ENCODE measurements at regions not wholly inside any gene's neighbourhood (a gene's known extent, or its start where the extent isn't known, plus 50 kb on each side); places are given as distances from the start of the nearest gene placed in this dataset.

DNA sequence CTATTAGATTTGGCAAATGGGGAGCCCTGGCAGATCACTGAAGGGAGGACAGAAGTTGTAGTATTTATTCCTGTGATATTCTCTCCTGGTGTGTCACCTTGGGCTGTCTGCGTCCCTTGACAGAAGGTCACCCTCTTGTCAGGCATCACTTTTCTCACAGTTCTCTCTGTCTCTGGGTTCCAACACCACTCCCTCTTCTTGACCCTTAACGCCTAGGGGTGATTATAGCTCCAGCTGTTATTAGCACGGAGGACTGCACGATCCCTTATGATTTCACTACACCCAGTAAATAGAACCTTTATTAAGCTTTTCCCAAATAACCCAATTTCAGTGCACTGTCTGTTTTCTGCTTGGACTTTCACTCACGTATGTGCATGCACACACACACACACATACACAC is 166.3 kb upstream of the TNP1 start:
- H3K27me3 ChIP-seq (ENCODE audit: insufficient read depth, low read length) = no peaks in the 10 kb centered on the region; the same call in 1 of the 2 replicates
- no peaks in the 10 kb centered on the region for H3K9me3 ChIP-seq (ENCODE audit: insufficient read depth, low read depth, low read length)
- no peak overlapping the region for H3K9ac ChIP-seq (ENCODE audit: low read depth, low read length)
- H3K4me3 ChIP-seq (ENCODE audit: low read length) = no peak overlapping the region
- 99% methylated on average over 5 of the region's 5 CpGs for WGBS
- H3K27ac ChIP-seq (ENCODE audit: low read depth, low read length) = no peak overlapping the region
- H3K36me3 ChIP-seq (ENCODE audit: insufficient read depth, low read length) = no peaks in the 10 kb centered on the region
- no peaks in the 10 kb centered on the region; the same call in 1 of the 2 replicates for H3K4me1 ChIP-seq (ENCODE audit: insufficient read depth, low read length)

DNA sequence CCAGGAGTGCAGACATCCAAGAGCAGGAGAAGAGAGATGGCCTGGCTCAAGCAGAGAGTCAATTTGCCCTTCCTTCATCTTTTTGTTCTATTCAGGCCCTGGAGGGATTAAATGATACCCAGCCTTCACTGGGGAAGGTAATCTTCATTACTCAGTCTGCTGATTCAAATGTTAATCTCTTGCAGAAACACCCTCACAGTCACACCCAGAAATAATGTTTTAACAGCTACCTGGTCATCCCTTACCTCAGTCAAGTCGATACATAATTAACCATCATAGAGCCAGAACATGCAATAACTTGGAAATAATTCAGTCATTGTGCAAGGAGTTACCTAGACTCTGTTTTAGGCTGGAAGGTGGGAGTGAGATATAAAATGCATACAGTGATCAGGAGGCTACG is 163.7 kb upstream of the TNP1 start:
- H3K36me3 ChIP-seq (ENCODE audit: insufficient read depth, low read length) = no peaks in the 10 kb centered on the region
- 88% methylated on average over 2 of the region's 2 CpGs for WGBS
- no peaks in the 10 kb centered on the region; the same call in 1 of the 2 replicates for H3K27me3 ChIP-seq (ENCODE audit: insufficient read depth, low read length)
- H3K9me3 ChIP-seq (ENCODE audit: insufficient read depth, low read depth, low read length) = 0 out of 2 replicates have a peak, but pooled peaks cover 4% of the 10 kb centered on the region
- no peaks in the 10 kb centered on the region; the same call in 1 of the 2 replicates for H3K4me1 ChIP-seq (ENCODE audit: insufficient read depth, low read length)
- no peak overlapping the region for H3K4me3 ChIP-seq (ENCODE audit: low read length)
- no peak overlapping the region for H3K9ac ChIP-seq (ENCODE audit: low read depth, low read length)
- no peak overlapping the region for H3K27ac ChIP-seq (ENCODE audit: low read depth, low read length)

DNA sequence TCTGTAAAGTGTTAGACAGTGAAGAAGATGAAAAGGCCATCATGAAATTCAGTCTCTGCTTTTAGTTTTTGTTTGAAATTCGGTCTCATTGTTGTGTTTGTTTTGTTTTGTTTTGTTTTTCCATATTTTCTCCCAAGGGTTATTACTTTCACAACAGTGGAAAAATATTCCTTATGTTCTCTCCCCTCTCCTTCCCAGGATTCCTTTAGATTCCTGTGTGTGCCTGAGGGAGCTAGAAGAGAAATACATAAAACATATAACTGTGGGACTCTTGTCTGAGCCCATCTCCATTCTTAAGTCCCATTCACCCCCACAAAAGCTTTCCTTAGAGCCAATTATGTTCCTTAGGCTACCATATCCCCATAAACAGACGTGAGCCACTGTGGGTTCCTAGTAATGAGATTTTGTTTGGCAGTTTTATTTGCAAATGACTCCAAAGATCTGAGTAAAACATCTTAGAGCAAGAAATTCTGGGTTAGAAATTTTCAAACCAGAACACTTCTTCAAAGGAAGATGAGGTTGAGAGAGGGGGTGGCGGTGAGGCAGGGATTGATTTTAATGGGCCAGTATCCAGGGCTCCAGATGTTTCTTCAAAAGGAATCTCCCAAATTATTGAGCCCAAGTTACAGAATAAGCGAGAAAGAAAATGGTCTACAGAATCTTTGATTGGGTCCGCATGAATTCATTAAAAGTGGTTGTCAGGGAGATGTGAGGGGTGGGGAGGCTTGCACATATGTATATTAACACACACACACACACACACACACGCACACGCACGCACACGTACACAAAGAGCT is 157.8 kb upstream of the TNP1 start:
- Histone ChIP-seq H3K27me3 (ENCODE audit: insufficient read depth, low read length) (no peaks in the 10 kb centered on the region), H3K9ac (ENCODE audit: low read depth, low read length) (no peak overlapping the region), H3K36me3 (ENCODE audit: insufficient read depth, low read length) (no peaks in the 10 kb centered on the region), H3K27ac (ENCODE audit: low read depth, low read length) (no peak overlapping the region), H3K4me1 (ENCODE audit: insufficient read depth, low read length) (no peaks in the 10 kb centered on the region), H3K4me3 (ENCODE audit: low read length) (no peak overlapping the region), H3K9me3 (ENCODE audit: insufficient read depth, low read depth, low read length) (0 out of 2 replicates have a peak, but pooled peaks cover 4% of the 10 kb centered on the region)
- WGBS = 94% methylated on average over 6 of the region's 9 CpGs

DNA sequence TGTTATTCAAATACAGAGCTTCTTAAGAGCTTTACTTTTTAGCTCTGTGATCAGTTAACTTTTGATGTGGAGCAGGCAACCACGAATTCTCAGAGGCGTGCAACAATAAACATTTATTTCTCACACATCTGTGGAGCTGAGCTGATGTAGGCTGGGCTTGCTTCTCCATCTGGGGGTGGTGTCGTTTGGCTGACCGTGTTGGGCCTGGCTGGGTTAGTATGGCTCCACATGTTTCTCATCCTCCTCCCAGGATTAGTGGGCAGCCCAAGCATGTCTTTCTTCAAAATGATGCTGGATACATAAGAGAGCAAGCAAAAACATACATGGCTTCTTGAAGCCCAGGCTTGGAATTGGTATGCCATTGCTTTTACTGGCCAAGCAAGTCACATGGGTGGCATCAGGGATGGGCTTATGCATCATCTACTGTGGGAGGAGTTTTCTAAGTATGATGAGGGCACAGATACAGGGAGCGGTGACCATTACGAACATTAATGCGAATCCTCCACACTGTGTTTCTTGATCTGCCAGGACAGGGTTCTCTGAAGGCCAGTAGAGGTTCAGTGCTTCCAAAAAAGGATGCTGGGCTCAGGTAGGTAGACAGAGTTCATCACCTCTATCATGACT is 157.0 kb upstream of the TNP1 start:
- Histone ChIP-seq H3K4me3 (ENCODE audit: low read length) (no peak overlapping the region), H3K9ac (ENCODE audit: low read depth, low read length) (no peak overlapping the region), H3K27ac (ENCODE audit: low read depth, low read length) (no peak overlapping the region), H3K4me1 (ENCODE audit: insufficient read depth, low read length) (no peaks in the 10 kb centered on the region), H3K36me3 (ENCODE audit: insufficient read depth, low read length) (no peaks in the 10 kb centered on the region), H3K27me3 (ENCODE audit: insufficient read depth, low read length) (no peaks in the 10 kb centered on the region), H3K9me3 (ENCODE audit: insufficient read depth, low read depth, low read length) (0 out of 2 replicates have a peak, but pooled peaks cover 4% of the 10 kb centered on the region)
- WGBS = 89% methylated on average over 7 of the region's 7 CpGs

DNA sequence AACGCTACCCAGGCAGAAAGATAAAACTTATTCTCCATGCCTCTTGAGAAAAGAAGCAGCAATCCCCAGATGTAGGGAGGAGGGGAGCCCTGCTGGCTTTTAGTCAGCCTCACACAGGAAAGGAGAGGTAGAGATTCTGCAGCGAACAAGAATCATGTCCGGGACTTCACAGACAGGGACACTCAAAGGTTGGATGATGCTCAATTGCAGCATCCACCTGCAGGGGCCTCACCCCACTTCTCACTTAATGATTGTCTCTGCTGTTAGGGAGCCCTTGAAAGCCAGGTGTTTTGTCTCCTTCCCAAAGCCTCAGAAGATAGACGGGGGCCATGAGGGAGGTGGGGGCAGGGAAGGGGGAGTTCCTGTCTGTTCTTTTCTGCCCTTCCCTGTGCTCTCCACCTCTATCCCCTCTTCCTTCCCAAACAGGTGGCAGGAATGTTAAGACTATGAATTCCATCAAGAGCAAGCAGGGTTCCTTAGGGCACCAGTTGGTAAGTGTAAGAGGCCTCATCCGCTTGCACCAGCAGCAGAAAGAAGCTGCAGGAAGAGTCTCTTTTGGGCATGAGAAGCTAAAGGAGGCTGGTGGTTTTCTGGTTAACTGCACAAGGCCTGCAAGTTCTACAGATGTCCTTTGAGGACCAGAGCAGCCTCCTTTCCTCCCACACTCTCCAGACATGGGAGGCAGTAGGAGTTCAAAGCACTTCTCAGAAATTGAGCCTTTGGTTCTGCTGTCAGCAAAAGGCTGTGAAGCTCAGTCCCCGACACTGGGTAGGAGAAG is 154.7 kb upstream of the TNP1 start:
- 79% methylated on average over 5 of the region's 6 CpGs for WGBS
- Histone ChIP-seq H3K36me3 (ENCODE audit: insufficient read depth, low read length) (no peaks in the 10 kb centered on the region), H3K4me3 (ENCODE audit: low read length) (no peak overlapping the region), H3K27ac (ENCODE audit: low read depth, low read length) (no peak overlapping the region), H3K27me3 (ENCODE audit: insufficient read depth, low read length) (no peaks in the 10 kb centered on the region), H3K9ac (ENCODE audit: low read depth, low read length) (no peak overlapping the region), H3K4me1 (ENCODE audit: insufficient read depth, low read length) (no peaks in the 10 kb centered on the region), H3K9me3 (ENCODE audit: insufficient read depth, low read depth, low read length) (0 out of 2 replicates have a peak, but pooled peaks cover 2% of the 10 kb centered on the region)

DNA sequence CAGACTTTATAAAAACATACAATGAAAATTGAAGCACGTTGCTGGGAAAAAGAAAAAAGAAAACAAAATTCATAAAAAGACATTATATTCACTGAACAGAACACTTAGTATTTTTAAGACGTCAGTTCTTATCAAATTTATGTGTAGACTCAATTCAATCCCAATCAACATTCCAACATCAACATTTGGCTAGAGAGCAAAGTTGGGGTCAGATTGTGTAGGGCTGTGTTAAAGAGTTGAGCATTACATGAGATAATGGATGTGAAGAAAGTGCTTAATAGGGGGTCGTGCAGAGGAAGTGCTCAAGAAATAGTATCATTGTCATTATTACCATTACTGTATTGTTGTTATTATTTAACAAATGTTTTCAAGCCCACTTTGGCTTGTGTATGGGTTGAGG is 154.1 kb upstream of the TNP1 start:
- no peaks in the 10 kb centered on the region for H3K9me3 ChIP-seq (ENCODE audit: insufficient read depth, low read depth, low read length)
- no peaks in the 10 kb centered on the region for H3K4me1 ChIP-seq (ENCODE audit: insufficient read depth, low read length)
- H3K9ac ChIP-seq (ENCODE audit: low read depth, low read length) = no peak overlapping the region
- H3K27me3 ChIP-seq (ENCODE audit: insufficient read depth, low read length) = no peaks in the 10 kb centered on the region
- H3K4me3 ChIP-seq (ENCODE audit: low read length) = no peak overlapping the region
- WGBS = 86% methylated on average over 1 of the region's 3 CpGs
- no peak overlapping the region for H3K27ac ChIP-seq (ENCODE audit: low read depth, low read length)
- H3K36me3 ChIP-seq (ENCODE audit: insufficient read depth, low read length) = no peaks in the 10 kb centered on the region

DNA sequence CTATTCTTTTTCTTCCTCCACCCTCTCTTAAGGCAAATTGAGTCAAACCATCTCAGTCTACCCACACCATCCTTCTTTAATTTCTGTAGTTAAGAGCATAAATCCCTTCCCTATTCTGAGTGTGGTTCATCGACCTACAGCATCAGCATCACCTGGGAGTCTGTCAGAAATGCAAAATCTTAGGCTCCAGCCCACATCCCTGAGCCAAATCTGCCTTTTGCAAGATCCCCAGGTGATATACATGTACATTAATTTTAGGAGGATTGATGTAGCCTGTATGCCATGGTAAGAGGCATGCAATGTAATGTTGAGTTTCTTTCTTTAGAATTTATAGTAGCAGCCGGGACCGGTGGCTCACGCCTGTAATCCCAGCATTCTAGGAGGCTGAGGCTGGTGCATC is 151.7 kb upstream of the TNP1 start:
- 98% methylated on average over 4 of the region's 4 CpGs for WGBS
- H3K9me3 ChIP-seq (ENCODE audit: insufficient read depth, low read depth, low read length) = no peaks in the 10 kb centered on the region

DNA sequence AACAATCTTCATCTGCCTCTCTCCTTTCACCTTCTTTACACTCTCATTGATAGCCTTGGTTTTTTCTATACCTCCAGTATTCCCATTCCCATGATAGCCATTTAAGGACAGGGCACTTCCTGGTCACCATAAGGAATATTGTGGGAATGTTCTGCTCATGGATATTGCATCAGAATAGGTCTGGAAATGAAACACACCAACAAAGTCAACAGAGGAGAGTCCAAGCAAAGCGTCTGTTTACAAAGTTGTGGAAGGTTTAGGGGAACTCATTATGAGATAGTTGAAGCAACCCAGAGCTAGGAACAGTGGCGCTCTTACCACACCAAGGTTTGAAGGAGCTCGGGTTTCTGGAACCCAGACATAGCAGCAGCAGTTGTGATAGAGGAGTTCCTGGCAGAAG is 150.3 kb upstream of the TNP1 start:
- whole genome bisulfite sequencing = 94% methylated on average over 3 of the region's 3 CpGs
- no peaks in the 10 kb centered on the region for H3K27me3 ChIP-seq (ENCODE audit: insufficient read depth, low read length)
- no peaks in the 10 kb centered on the region for H3K4me1 ChIP-seq (ENCODE audit: insufficient read depth, low read length)
- H3K9me3 ChIP-seq (ENCODE audit: insufficient read depth, low read depth, low read length) = no peaks in the 10 kb centered on the region
- no peaks in the 10 kb centered on the region for H3K36me3 ChIP-seq (ENCODE audit: insufficient read depth, low read length)
- no peak overlapping the region for H3K4me3 ChIP-seq (ENCODE audit: low read length)
- no peak overlapping the region for H3K9ac ChIP-seq (ENCODE audit: low read depth, low read length)
- no peak overlapping the region for H3K27ac ChIP-seq (ENCODE audit: low read depth, low read length)

More for the DNA sequence above, 151.7 kb upstream of the TNP1 start:
- Histone ChIP-seq H3K27ac (ENCODE audit: low read depth, low read length) (no peak overlapping the region), H3K4me1 (ENCODE audit: insufficient read depth, low read length) (no peaks in the 10 kb centered on the region), H3K27me3 (ENCODE audit: insufficient read depth, low read length) (no peaks in the 10 kb centered on the region), H3K36me3 (ENCODE audit: insufficient read depth, low read length) (no peaks in the 10 kb centered on the region), H3K9ac (ENCODE audit: low read depth, low read length) (no peak overlapping the region), H3K4me3 (ENCODE audit: low read length) (no peak overlapping the region)

DNA sequence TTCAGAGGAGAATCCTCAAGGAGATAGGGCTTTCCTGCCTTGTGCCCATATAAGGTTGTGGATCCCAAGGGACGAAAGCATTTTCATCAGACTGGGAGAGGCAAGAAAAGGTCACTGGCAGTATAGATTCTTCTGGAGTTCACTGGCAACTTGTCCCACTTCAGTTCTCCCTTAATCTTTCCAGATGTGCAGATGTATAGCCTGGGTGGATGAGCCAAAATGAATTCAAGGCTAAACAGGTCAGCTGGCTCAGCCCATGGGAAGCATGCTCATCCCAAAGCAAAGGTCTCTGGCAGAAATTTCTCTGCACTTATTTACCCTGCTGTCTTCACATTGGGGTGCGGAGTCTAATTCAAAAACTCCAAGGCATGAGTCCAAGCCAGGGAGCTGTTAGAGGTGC is 148.9 kb upstream of the TNP1 start:
- Histone ChIP-seq H3K9ac (ENCODE audit: low read depth, low read length) (no peak overlapping the region), H3K4me1 (ENCODE audit: insufficient read depth, low read length) (no peaks in the 10 kb centered on the region), H3K9me3 (ENCODE audit: insufficient read depth, low read depth, low read length) (no peaks in the 10 kb centered on the region), H3K27me3 (ENCODE audit: insufficient read depth, low read length) (no peaks in the 10 kb centered on the region), H3K27ac (ENCODE audit: low read depth, low read length) (no peak overlapping the region), H3K36me3 (ENCODE audit: insufficient read depth, low read length) (no peaks in the 10 kb centered on the region), H3K4me3 (ENCODE audit: low read length) (no peak overlapping the region)
- WGBS = 95% methylated on average over 2 of the region's 2 CpGs

DNA sequence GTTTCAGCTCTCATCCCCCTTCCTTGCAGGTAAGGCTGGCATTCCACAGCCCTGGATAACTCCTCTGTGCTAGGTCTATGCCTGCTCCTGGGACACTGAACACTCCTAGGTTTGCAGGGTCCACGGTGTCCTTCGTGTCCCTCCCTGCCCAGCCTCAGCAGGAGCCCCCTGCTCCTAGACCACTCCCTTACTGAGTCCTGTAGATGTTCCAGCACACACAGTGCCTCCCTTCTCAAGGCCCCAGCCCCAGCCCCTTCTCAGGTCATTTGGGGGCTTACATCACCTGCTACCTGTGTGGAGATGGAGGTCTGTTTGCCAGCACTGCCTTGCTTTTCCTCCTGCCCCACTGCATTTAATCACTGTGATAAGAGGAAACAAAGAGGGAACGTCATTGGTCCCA is 146.4 kb upstream of the TNP1 start:
- H3K4me1 ChIP-seq (ENCODE audit: insufficient read depth, low read length) = no peaks in the 10 kb centered on the region
- 88% methylated on average over 3 of the region's 3 CpGs for WGBS
- no peaks in the 10 kb centered on the region for H3K9me3 ChIP-seq (ENCODE audit: insufficient read depth, low read depth, low read length)
- H3K36me3 ChIP-seq (ENCODE audit: insufficient read depth, low read length) = no peaks in the 10 kb centered on the region
- no peak overlapping the region for H3K4me3 ChIP-seq (ENCODE audit: low read length)
- no peak overlapping the region for H3K27ac ChIP-seq (ENCODE audit: low read depth, low read length)
- no peaks in the 10 kb centered on the region for H3K27me3 ChIP-seq (ENCODE audit: insufficient read depth, low read length)
- no peak overlapping the region for H3K9ac ChIP-seq (ENCODE audit: low read depth, low read length)

DNA sequence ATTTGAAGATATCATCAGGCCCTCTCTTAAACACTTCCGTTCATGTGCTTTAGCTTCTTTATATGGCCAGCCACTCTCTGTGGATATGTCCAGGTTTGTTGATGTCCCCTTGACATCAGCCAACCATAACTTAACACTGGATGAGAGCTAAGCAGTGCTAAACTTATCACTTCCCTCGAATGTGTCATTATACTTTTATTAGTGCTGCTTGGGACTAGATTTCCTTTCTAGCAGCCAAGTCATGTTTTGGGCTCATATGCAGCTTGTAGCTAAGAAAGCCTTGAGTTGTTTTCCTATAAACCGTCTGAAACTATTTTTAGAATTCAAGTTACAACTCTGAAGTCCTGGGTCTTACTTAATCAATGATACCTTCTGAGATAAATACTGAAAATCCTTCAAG is 144.8 kb upstream of the TNP1 start:
- no peak overlapping the region for H3K9ac ChIP-seq (ENCODE audit: low read depth, low read length)
- no peaks in the 10 kb centered on the region for H3K27me3 ChIP-seq (ENCODE audit: insufficient read depth, low read length)
- WGBS = 90% methylated on average over 3 of the region's 3 CpGs

More for the DNA sequence above, 144.8 kb upstream of the TNP1 start:
- H3K9me3 ChIP-seq (ENCODE audit: insufficient read depth, low read depth, low read length) = no peaks in the 10 kb centered on the region
- no peaks in the 10 kb centered on the region for H3K4me1 ChIP-seq (ENCODE audit: insufficient read depth, low read length)
- H3K27ac ChIP-seq (ENCODE audit: low read depth, low read length) = no peak overlapping the region
- no peak overlapping the region for H3K4me3 ChIP-seq (ENCODE audit: low read length)
- no peaks in the 10 kb centered on the region for H3K36me3 ChIP-seq (ENCODE audit: insufficient read depth, low read length)
